SK-N-SH treated with all-trans-retinoic acid at 6 μM for 48 hours (cell line): ENCODE measurements at regions not wholly inside any gene's neighbourhood (a gene's known extent, or its start where the extent isn't known, plus 50 kb on each side); places are given as distances from the start of the nearest gene placed in this dataset.

Experiments
- ATAC-seq: fragments of 200-7000 bp; cut with Tn5 transposase; 3 replicates; pipeline ENCODE4 v1.9.1; 2020; ENCODE audit warnings: mild to moderate bottlenecking, moderate library complexity
- ARNTL ChIP-seq: fragments of 450-650 bp; formaldehyde crosslinking; IDR thresholded peaks from 2 replicates; pipeline ENCODE4 v1.5.0; 2020; ENCODE audit warnings: low read depth, mild to moderate bottlenecking, moderate library complexity, borderline replicate concordance
- CSDC2 ChIP-seq: fragments of 250-450 bp; sonication (Bioruptor Pico); IDR thresholded peaks from 2 replicates; pipeline ENCODE4 v1.5.0; 2020; ENCODE audit warnings: mild to moderate bottlenecking, moderate library complexity
- ESRRG ChIP-seq: fragments of 250-450 bp; sonication (Bioruptor Pico); IDR thresholded peaks from 2 replicates; pipeline ENCODE4 v1.6.1; 2021; ENCODE audit warnings: mild to moderate bottlenecking
- GLIS3 ChIP-seq: fragments of 250-450 bp; sonication (Bioruptor Pico); IDR thresholded peaks from 2 replicates; pipeline ENCODE4 v1.5.0; 2020; ENCODE audit warnings: mild to moderate bottlenecking, moderate library complexity
- ISL1 ChIP-seq: fragments of 250-450 bp; sonication (Bioruptor Pico); IDR thresholded peaks from 2 replicates; pipeline ENCODE4 v2.1.2; 2022; ENCODE audit warnings: mild to moderate bottlenecking, moderate library complexity
- OSR1 ChIP-seq: fragments of 250-450 bp; sonication (Bioruptor Pico); IDR thresholded peaks from 2 replicates; pipeline ENCODE4 v1.8.0; 2022; ENCODE audit warnings: moderate library complexity, mild to moderate bottlenecking, inconsistent platforms
- POU6F1 ChIP-seq: fragments of 250-450 bp; sonication (Bioruptor Pico); IDR thresholded peaks from 2 replicates; pipeline ENCODE4 v1.8.0; 2021; ENCODE audit warnings: low read depth, mild to moderate bottlenecking, moderate library complexity, borderline replicate concordance
- PPARA ChIP-seq: fragments of 250-450 bp; sonication (Bioruptor Pico); IDR thresholded peaks from 2 replicates; pipeline ENCODE4 v1.5.0; 2020; ENCODE audit warnings: mild to moderate bottlenecking, borderline replicate concordance
- RARB ChIP-seq: fragments of 250-450 bp; sonication (Bioruptor Pico); IDR thresholded peaks from 2 replicates; pipeline ENCODE4 v1.8.0; 2021; ENCODE audit warnings: mild to moderate bottlenecking, moderate library complexity
- SNAI2 ChIP-seq: fragments of 250-450 bp; sonication (Bioruptor Pico); IDR thresholded peaks from 2 replicates; pipeline ENCODE4 v1.5.0; 2020; ENCODE audit warnings: mild to moderate bottlenecking, moderate library complexity
- TCF4 ChIP-seq: fragments of 250-450 bp; sonication (Bioruptor Pico); IDR thresholded peaks from 2 replicates; pipeline ENCODE4 v1.8.0; 2021; ENCODE audit warnings: mild to moderate bottlenecking, moderate library complexity, borderline replicate concordance
- TOX ChIP-seq: fragments of 250-450 bp; sonication (Bioruptor Pico); IDR thresholded peaks from 2 replicates; pipeline ENCODE4 v1.8.0; 2021; ENCODE audit warnings: mild to moderate bottlenecking, moderate library complexity, borderline replicate concordance
- ZFP3 ChIP-seq: fragments of 250-450 bp; sonication (Bioruptor Pico); IDR thresholded peaks from 2 replicates; pipeline ENCODE4 v1.5.0; 2020; ENCODE audit warnings: mild to moderate bottlenecking, moderate library complexity
- TF ChIP-seq, protein P1 (sequence below): fragments of 250-450 bp; sonication (Bioruptor Pico); IDR thresholded peaks from 2 replicates; pipeline ENCODE4 v1.5.1; 2021; ENCODE audit warnings: mild to moderate bottlenecking, moderate library complexity
- TF ChIP-seq, protein P2 (sequence below): fragments of 250-450 bp; sonication (Bioruptor Pico); IDR thresholded peaks from 2 replicates; pipeline ENCODE4 v1.5.0; 2020; ENCODE audit warnings: mild to moderate bottlenecking, moderate library complexity
- TF ChIP-seq, protein P3 (sequence below): fragments of 250-450 bp; sonication (Bioruptor Pico); IDR thresholded peaks from 2 replicates; pipeline ENCODE4 v1.5.1; 2020; ENCODE audit warnings: low read depth, mild to moderate bottlenecking, moderate library complexity
- TF ChIP-seq, protein P4 (sequence below): fragments of 250-450 bp; sonication (Bioruptor Pico); IDR thresholded peaks from 2 replicates; pipeline ENCODE4 v1.8.0; 2020; ENCODE audit warnings: mild to moderate bottlenecking, moderate library complexity, borderline replicate concordance

GRCh38 chr2:223439786-223440185 lies 162.4 kb downstream of the SCG2 start:
- ATAC-seq: no peak
- TF ChIP-seq, protein P1, sequence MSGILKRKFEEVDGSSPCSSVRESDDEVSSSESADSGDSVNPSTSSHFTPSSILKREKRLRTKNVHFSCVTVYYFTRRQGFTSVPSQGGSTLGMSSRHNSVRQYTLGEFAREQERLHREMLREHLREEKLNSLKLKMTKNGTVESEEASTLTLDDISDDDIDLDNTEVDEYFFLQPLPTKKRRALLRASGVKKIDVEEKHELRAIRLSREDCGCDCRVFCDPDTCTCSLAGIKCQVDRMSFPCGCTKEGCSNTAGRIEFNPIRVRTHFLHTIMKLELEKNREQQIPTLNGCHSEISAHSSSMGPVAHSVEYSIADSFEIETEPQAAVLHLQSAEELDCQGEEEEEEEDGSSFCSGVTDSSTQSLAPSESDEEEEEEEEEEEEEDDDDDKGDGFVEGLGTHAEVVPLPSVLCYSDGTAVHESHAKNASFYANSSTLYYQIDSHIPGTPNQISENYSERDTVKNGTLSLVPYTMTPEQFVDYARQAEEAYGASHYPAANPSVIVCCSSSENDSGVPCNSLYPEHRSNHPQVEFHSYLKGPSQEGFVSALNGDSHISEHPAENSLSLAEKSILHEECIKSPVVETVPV (CRISPR knock-in tag): no peak
- TF ChIP-seq OSR1 (CRISPR knock-in tag) (no peak), RARB (CRISPR knock-in tag) (no peak), TCF4 (no peak), CSDC2 (CRISPR knock-in tag) (no peak), GLIS3 (CRISPR knock-in tag) (no peak), ARNTL (CRISPR knock-in tag) (no peak), ZFP3 (no peak)
- TF ChIP-seq, protein P2, sequence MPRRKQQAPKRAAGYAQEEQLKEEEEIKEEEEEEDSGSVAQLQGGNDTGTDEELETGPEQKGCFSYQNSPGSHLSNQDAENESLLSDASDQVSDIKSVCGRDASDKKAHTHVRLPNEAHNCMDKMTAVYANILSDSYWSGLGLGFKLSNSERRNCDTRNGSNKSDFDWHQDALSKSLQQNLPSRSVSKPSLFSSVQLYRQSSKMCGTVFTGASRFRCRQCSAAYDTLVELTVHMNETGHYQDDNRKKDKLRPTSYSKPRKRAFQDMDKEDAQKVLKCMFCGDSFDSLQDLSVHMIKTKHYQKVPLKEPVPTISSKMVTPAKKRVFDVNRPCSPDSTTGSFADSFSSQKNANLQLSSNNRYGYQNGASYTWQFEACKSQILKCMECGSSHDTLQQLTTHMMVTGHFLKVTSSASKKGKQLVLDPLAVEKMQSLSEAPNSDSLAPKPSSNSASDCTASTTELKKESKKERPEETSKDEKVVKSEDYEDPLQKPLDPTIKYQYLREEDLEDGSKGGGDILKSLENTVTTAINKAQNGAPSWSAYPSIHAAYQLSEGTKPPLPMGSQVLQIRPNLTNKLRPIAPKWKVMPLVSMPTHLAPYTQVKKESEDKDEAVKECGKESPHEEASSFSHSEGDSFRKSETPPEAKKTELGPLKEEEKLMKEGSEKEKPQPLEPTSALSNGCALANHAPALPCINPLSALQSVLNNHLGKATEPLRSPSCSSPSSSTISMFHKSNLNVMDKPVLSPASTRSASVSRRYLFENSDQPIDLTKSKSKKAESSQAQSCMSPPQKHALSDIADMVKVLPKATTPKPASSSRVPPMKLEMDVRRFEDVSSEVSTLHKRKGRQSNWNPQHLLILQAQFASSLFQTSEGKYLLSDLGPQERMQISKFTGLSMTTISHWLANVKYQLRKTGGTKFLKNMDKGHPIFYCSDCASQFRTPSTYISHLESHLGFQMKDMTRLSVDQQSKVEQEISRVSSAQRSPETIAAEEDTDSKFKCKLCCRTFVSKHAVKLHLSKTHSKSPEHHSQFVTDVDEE (CRISPR knock-in tag): no peak

DNA sequence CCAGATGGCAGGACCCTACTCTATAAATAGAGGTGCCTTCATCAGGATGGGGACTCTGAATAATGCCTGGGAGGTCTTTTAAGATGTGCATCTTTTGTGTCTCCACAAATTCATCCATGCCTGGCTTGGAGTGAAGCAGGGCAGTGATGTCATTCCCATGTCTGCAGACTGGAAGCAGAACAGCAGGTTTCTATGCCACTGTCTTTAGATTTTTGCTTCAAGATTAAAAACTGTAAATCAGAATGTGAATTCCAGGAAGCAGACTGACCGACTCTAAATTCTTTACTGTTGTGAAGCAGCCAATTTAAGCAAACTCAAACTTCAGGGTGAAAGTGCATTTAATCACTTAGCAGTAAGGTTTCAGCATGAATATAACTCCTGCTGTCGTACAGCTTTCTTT lies 159.3 kb downstream of the SCG2 start:
- ATAC-seq: peak; percentile 89
- TF ChIP-seq OSR1 (CRISPR knock-in tag) (no peak), ISL1 (peak; percentile 20; the same call in 1 of the 2 replicates), ARNTL (CRISPR knock-in tag) (no peak)
- TF ChIP-seq, protein P3, sequence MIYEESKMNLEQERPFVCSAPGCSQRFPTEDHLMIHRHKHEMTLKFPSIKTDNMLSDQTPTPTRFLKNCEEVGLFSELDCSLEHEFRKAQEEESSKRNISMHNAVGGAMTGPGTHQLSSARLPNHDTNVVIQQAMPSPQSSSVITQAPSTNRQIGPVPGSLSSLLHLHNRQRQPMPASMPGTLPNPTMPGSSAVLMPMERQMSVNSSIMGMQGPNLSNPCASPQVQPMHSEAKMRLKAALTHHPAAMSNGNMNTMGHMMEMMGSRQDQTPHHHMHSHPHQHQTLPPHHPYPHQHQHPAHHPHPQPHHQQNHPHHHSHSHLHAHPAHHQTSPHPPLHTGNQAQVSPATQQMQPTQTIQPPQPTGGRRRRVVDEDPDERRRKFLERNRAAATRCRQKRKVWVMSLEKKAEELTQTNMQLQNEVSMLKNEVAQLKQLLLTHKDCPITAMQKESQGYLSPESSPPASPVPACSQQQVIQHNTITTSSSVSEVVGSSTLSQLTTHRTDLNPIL (CRISPR knock-in tag): 0 out of 2 replicates have a peak, but pooled peaks have one; percentile 22
- TF ChIP-seq, all 23 proteins: peak for 2

GRCh38 chr2:223450246-223450645 lies 151.9 kb downstream of the SCG2 start:
- no peak for ATAC-seq
- no peak for TF ChIP-seq CSDC2 (CRISPR knock-in tag)

- no peak for ATAC-seq
- TF ChIP-seq POU6F1 (CRISPR knock-in tag) (no peak), RARB (CRISPR knock-in tag) (no peak)
These were observed 144.9 kb downstream of the SCG2 start for GRCh38 chr2:223457301-223457700.

GRCh38 chr2:223459328-223459939 lies 142.7 kb downstream of the SCG2 start:
- ATAC-seq: no peak
- no peak for TF ChIP-seq TOX (CRISPR knock-in tag)
- TF ChIP-seq PPARA: no peak
- TF ChIP-seq RARB (CRISPR knock-in tag): no peak
- no peak for TF ChIP-seq SNAI2 (CRISPR knock-in tag)
- TF ChIP-seq CSDC2 (CRISPR knock-in tag): no peak
- TF ChIP-seq, protein P4, sequence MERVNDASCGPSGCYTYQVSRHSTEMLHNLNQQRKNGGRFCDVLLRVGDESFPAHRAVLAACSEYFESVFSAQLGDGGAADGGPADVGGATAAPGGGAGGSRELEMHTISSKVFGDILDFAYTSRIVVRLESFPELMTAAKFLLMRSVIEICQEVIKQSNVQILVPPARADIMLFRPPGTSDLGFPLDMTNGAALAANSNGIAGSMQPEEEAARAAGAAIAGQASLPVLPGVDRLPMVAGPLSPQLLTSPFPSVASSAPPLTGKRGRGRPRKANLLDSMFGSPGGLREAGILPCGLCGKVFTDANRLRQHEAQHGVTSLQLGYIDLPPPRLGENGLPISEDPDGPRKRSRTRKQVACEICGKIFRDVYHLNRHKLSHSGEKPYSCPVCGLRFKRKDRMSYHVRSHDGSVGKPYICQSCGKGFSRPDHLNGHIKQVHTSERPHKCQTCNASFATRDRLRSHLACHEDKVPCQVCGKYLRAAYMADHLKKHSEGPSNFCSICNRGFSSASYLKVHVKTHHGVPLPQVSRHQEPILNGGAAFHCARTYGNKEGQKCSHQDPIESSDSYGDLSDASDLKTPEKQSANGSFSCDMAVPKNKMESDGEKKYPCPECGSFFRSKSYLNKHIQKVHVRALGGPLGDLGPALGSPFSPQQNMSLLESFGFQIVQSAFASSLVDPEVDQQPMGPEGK (CRISPR knock-in tag): no peak
- no peak for TF ChIP-seq ESRRG (CRISPR knock-in tag)
- no peak for TF ChIP-seq ZFP3
- TF ChIP-seq ARNTL (CRISPR knock-in tag): no peak
